Trophoblast cell (in vitro differentiated cells and primary cell): ENCODE measurements at regions not wholly inside any gene's neighbourhood (a gene's known extent, or its start where the extent isn't known, plus 50 kb on each side); places are given as distances from the start of the nearest gene placed in this dataset.

Experiments used
- DNase-seq, 2 donors: peaks; one replicate each; pipeline ENCODE4 v3.0.0-alpha.2; 2016
- H2AFZ ChIP-seq: 2 replicates; pipeline ENCODE4 v1.6.1; 2013; ENCODE audit warnings: low read length, moderate library complexity, mild to moderate bottlenecking; ENCODE audit not compliant: insufficient read depth, poor library complexity
- H2AK5ac ChIP-seq: 2 replicates; pipeline ENCODE4 v1.6.1; 2013; ENCODE audit warnings: mild to moderate bottlenecking, low read length
- H2BK120ac ChIP-seq: 2 replicates; pipeline ENCODE4 v1.6.1; 2013; ENCODE audit warnings: low read length, mild to moderate bottlenecking, moderate library complexity; ENCODE audit not compliant: insufficient read depth, poor library complexity
- H2BK12ac ChIP-seq: 2 replicates; pipeline ENCODE4 v1.6.1; 2013; ENCODE audit warnings: mild to moderate bottlenecking, low read length, moderate library complexity
- H2BK5ac ChIP-seq: 2 replicates; pipeline ENCODE4 v1.6.1; 2013; ENCODE audit warnings: low read length, low read depth, moderate library complexity, mild to moderate bottlenecking; ENCODE audit not compliant: poor library complexity
- H3K14ac ChIP-seq: 2 replicates; pipeline ENCODE4 v1.6.1; 2013; ENCODE audit warnings: mild to moderate bottlenecking, low read length
- H3K18ac ChIP-seq: 2 replicates; pipeline ENCODE4 v1.6.1; 2013; ENCODE audit warnings: mild to moderate bottlenecking, low read length
- H3K23ac ChIP-seq: 2 replicates; pipeline ENCODE4 v1.6.1; 2013; ENCODE audit warnings: low read length
- H3K27ac ChIP-seq: 2 replicates; pipeline ENCODE4 v1.5.1; 2013; ENCODE audit warnings: low read depth, mild to moderate bottlenecking, inconsistent platforms, low read length, moderate library complexity
- H3K27me3 ChIP-seq: 2 replicates; pipeline ENCODE4 v1.6.1; 2013; ENCODE audit warnings: inconsistent platforms, mild to moderate bottlenecking, low read length, moderate library complexity; ENCODE audit not compliant: insufficient read depth
- H3K36me3 ChIP-seq, 2 experiments: 1 replicate in 1 of 2; 2 replicates in 1 of 2; pipeline ENCODE4 v1.6.1; 2013; ENCODE audit warnings: low read length in 2 of 2, mild to moderate bottlenecking in 2 of 2, moderate library complexity in 1 of 2; ENCODE audit not compliant: insufficient read depth in 2 of 2, control insufficient read depth in 1 of 2
- H3K4ac ChIP-seq: 2 replicates; pipeline ENCODE4 v1.6.1; 2013; ENCODE audit warnings: low read depth, mild to moderate bottlenecking, low read length, moderate library complexity
- H3K4me1 ChIP-seq, 2 experiments: 1 replicate in 1 of 2; 2 replicates in 1 of 2; pipeline ENCODE4 v1.6.1; 2013; ENCODE audit warnings: low read length in 2 of 2, mild to moderate bottlenecking in 2 of 2, moderate library complexity in 1 of 2; ENCODE audit not compliant: insufficient read depth in 2 of 2, control insufficient read depth in 1 of 2
- H3K4me2 ChIP-seq: 2 replicates; pipeline ENCODE4 v1.6.1; 2013; ENCODE audit warnings: inconsistent platforms, mild to moderate bottlenecking, low read length, moderate library complexity
- H3K4me3 ChIP-seq: 2 replicates; pipeline ENCODE4 v1.5.1; 2013; ENCODE audit warnings: mild to moderate bottlenecking, low read depth, low read length, inconsistent platforms
- H3K79me1 ChIP-seq: one replicate; pipeline ENCODE4 v1.6.1; 2013; ENCODE audit warnings: low read length
- H3K79me2 ChIP-seq: 2 replicates; pipeline ENCODE4 v1.6.1; 2013; ENCODE audit warnings: low read length, mild to moderate bottlenecking; ENCODE audit not compliant: control insufficient read depth, insufficient read depth, poor library complexity
- H3K9ac ChIP-seq: 2 replicates; pipeline ENCODE4 v1.6.1; 2013; ENCODE audit warnings: mild to moderate bottlenecking, low read length
- H3K9me3 ChIP-seq: 2 replicates; pipeline ENCODE4 v1.6.1; 2013; ENCODE audit warnings: low read depth, mild to moderate bottlenecking, control low read depth, inconsistent platforms, low read length; ENCODE audit not compliant: insufficient read depth
- H4K12ac ChIP-seq: 2 replicates; pipeline ENCODE4 v1.6.1; 2013; ENCODE audit warnings: low read depth, mild to moderate bottlenecking, low read length, moderate library complexity
- H4K8ac ChIP-seq: 2 replicates; pipeline ENCODE4 v1.6.1; 2013; ENCODE audit warnings: low read depth, mild to moderate bottlenecking, low read length, moderate library complexity
- H4K91ac ChIP-seq: one replicate; pipeline ENCODE4 v1.6.1; 2013; ENCODE audit warnings: low read depth, mild to moderate bottlenecking, low read length, moderate library complexity
- WGBS: extraction: QIAGEN DNeasy Blood & Tissue Kit; methylation state at CpG from one replicate; pipeline ENCODE4 v1.1.7; 2013; ENCODE audit warnings: missing lambda C conversion rate; ENCODE audit not compliant: insufficient read length, insufficient coverage; ENCODE audit errors: extremely low coverage; 5-methylcytosine and 5-hydroxymethylcytosine counted together

GRCh38 chr15:66651198-66651597, 50.8 kb upstream of the SMAD6 start:
- Histone ChIP-seq H3K4me2 (no peak overlapping the region), H3K9ac (no peak overlapping the region), H3K27me3 (no peaks in the 10 kb centered on the region), H3K14ac (no peak overlapping the region), H3K27ac (no peak overlapping the region), H2AK5ac (no peak overlapping the region), H3K79me2 (no peaks in the 10 kb centered on the region), H2BK5ac (peak overlapping the region; percentile 24), H3K4me3 (no peak overlapping the region), H3K18ac (no peak overlapping the region), H3K36me3 (no peaks in the 10 kb centered on the region), H3K4ac (no peak overlapping the region), H3K9me3 (no peaks in the 10 kb centered on the region), H4K91ac (peak overlapping the region; percentile 27), H3K4me1 (peaks cover 21 to 35% of the 10 kb centered on the region in 2 experiments), H4K12ac (no peak overlapping the region), H2AFZ (no peak overlapping the region), H3K79me1 (peaks cover 36% of the 10 kb centered on the region), H2BK12ac (no peak overlapping the region), H3K23ac (no peak overlapping the region), H2BK120ac (no peak overlapping the region), H4K8ac (no peak overlapping the region)
- no CpG with 5 or more reads among the region's 3 CpGs for WGBS
- DNase-seq: peak in 1 of 2 donors; percentile 3

- Histone ChIP-seq H3K9ac (no peak overlapping the region), H3K4me3 (no peak overlapping the region), H3K27me3 (no peaks in the 10 kb centered on the region), H2BK120ac (no peak overlapping the region), H4K91ac (peak overlapping the region; percentile 93), H2AK5ac (peak overlapping the region; percentile 22), H3K4ac (no peak overlapping the region), H3K36me3 (no peaks in the 10 kb centered on the region), H3K18ac (peak overlapping the region; percentile 11), H3K27ac (no peak overlapping the region), H3K79me2 (no peaks in the 10 kb centered on the region), H4K8ac (no peak overlapping the region), H3K9me3 (no peaks in the 10 kb centered on the region), H2BK5ac (peak overlapping the region; percentile 12), H3K23ac (no peak overlapping the region), H4K12ac (no peak overlapping the region), H2AFZ (no peak overlapping the region), H3K4me1 (peaks cover 28 to 42% of the 10 kb centered on the region in 2 experiments), H2BK12ac (peak overlapping the region; percentile 85), H3K4me2 (no peak overlapping the region), H3K14ac (no peak overlapping the region), H3K79me1 (peaks cover 40% of the 10 kb centered on the region)
- no peak for DNase-seq
- no CpG with 5 or more reads among the region's 5 CpGs for WGBS
These were observed 50.0 kb upstream of the SMAD6 start for GRCh38 chr15:66651913-66652642.
